ENCODE measurements at regions not wholly inside any gene's neighbourhood (a gene's known extent, or its start where the extent isn't known, plus 50 kb on each side); places are given as distances from the start of the nearest gene placed in this dataset.
"Not testable (repeated sequence)": the region's sequence is repeated elsewhere in the genome, so short reads cannot be mapped to it uniquely, and the experiment has no call there.

- no peak for DNase-seq (ENCODE audit: low read depth in 2 of 2)
Measured at GRCh38 chr7:3138206-3138605, 94.5 kb upstream of the CARD11 start.

- no peak for DNase-seq (ENCODE audit: low read depth in 2 of 2)
Measured at GRCh38 chr7:3138997-3139396, 95.3 kb upstream of the CARD11 start.

GRCh38 chr7:3140834-3141233, 97.2 kb upstream of the CARD11 start:
- no peak for DNase-seq (ENCODE audit: low read depth in 2 of 2)

- no peak for DNase-seq (ENCODE audit: low read depth in 2 of 2)
Measured at GRCh38 chr7:3141326-3141725, 97.7 kb upstream of the CARD11 start.

- DNase-seq (ENCODE audit: low read depth in 2 of 2), result no peak
Measured at GRCh38 chr7:3143869-3144775, 100.5 kb upstream of the CARD11 start.

GRCh38 chr7:3144776-3145125, 101.1 kb upstream of the CARD11 start:
- not testable (repeated sequence) for DNase-seq (ENCODE audit: low read depth in 2 of 2)

- DNase-seq (ENCODE audit: low read depth in 2 of 2), result no peak
Measured at GRCh38 chr7:3146571-3147226, 103.0 kb upstream of the CARD11 start.

- not testable (repeated sequence) for DNase-seq (ENCODE audit: low read depth in 2 of 2)
Measured at GRCh38 chr7:3148471-3148870, 104.8 kb upstream of the CARD11 start.

GRCh38 chr7:3149231-3149995, 105.7 kb upstream of the CARD11 start:
- DNase-seq (ENCODE audit: low read depth in 2 of 2), result no peak

- DNase-seq (ENCODE audit: low read depth in 2 of 2), result no peak
Measured at GRCh38 chr7:3150027-3150426, 106.4 kb upstream of the CARD11 start.

GRCh38 chr7:3151784-3152183, 108.1 kb upstream of the CARD11 start:
- no peak for DNase-seq (ENCODE audit: low read depth in 2 of 2)

GRCh38 chr7:3152714-3153113, 109.0 kb upstream of the CARD11 start:
- no peak for DNase-seq (ENCODE audit: low read depth in 2 of 2)

GRCh38 chr7:3153118-3153517, 109.5 kb upstream of the CARD11 start:
- no peak for DNase-seq (ENCODE audit: low read depth in 2 of 2)

GRCh38 chr7:3154317-3154716, 110.7 kb upstream of the CARD11 start:
- DNase-seq (ENCODE audit: low read depth in 2 of 2), result no peak

GRCh38 chr7:3154881-3155494, 111.3 kb upstream of the CARD11 start:
- DNase-seq (ENCODE audit: low read depth in 2 of 2), result peak; percentile 40 to 51

GRCh38 chr7:3156508-3156907, 112.8 kb upstream of the CARD11 start:
- DNase-seq (ENCODE audit: low read depth in 2 of 2), result no peak

GRCh38 chr7:3157566-3158287, 114.1 kb upstream of the CARD11 start:
- no peak for DNase-seq (ENCODE audit: low read depth in 2 of 2)

GRCh38 chr7:3158341-3158760, 114.7 kb upstream of the CARD11 start:
- DNase-seq (ENCODE audit: low read depth in 2 of 2), result no peak

GRCh38 chr7:3159039-3159438, 115.4 kb upstream of the CARD11 start:
- no peak for DNase-seq (ENCODE audit: low read depth in 2 of 2)

GRCh38 chr7:3159445-3159844, 115.8 kb upstream of the CARD11 start:
- no peak for DNase-seq (ENCODE audit: low read depth in 2 of 2)

GRCh38 chr7:3159926-3160325, 116.3 kb upstream of the CARD11 start:
- DNase-seq (ENCODE audit: low read depth in 2 of 2), result not testable (repeated sequence)
